ENCODE measurements at regions not wholly inside any gene's neighbourhood (a gene's known extent, or its start where the extent isn't known, plus 50 kb on each side); places are given as distances from the start of the nearest gene placed in this dataset.

- no peak overlapping the region for H3K9ac ChIP-seq (ENCODE audit: low read length)
- H3K4me2 ChIP-seq (ENCODE audit: low read length) = no peak overlapping the region
- ChIA-PET POLR2A (no interaction called here), CTCF (no interaction called here), RAD21 (ENCODE audit: low non-redundant PET in 1 of 2, low total read pairs in 2 of 2, uncharacterized antibody in 2 of 2, unreplicated experiment in 2 of 2) (no interaction called here)
- no peak overlapping the region for H2AFZ ChIP-seq (ENCODE audit: low read depth, low read length, poor library complexity, severe bottlenecking)
- no peaks in the 10 kb centered on the region for H3K9me3 ChIP-seq (ENCODE audit: control insufficient read depth in 1 of 2, insufficient read depth in 1 of 2, low read depth in 1 of 2, low read length in 2 of 2)
- DNase-seq (ENCODE audit: low read depth, low spot score) (no peak), ATAC-seq (no peak)
- no peak overlapping the region for H3K27ac ChIP-seq (ENCODE audit: low read depth, low read length)
- intact Hi-C loops (cut with micrococcal nuclease) = no loop called here
- H3K79me2 ChIP-seq (ENCODE audit: insufficient read depth, low read length) = no peaks in the 10 kb centered on the region
- H3K27me3 ChIP-seq (ENCODE audit: insufficient read depth, low read length) = no peaks in the 10 kb centered on the region
- no peak overlapping the region for H3K4me3 ChIP-seq (replicated peaks in 1 of 2; ENCODE audit: low read depth in 1 of 2, low read length in 2 of 2)
- H3K9me2 ChIP-seq (ENCODE audit: insufficient read depth) = no peaks in the 10 kb centered on the region; the same call in 1 of the 2 replicates
- H4K20me1 ChIP-seq (ENCODE audit: insufficient read depth) = no peaks in the 10 kb centered on the region
- TF ChIP-seq EZH2 (IDR thresholded peaks at IDR 0.05) (no peak), JUND (IDR thresholded peaks at IDR 0.05) (no peak)
- no TSS peak for BruUV-seq (replicated peaks)
- peaks cover 0 to 8% of the 10 kb centered on the region in 2 experiments; a peak in 1 of 4 replicates for H3K4me1 ChIP-seq (ENCODE audit: control insufficient read depth in 1 of 2, insufficient read depth in 2 of 2, low read length in 2 of 2)
- H3K36me3 ChIP-seq (ENCODE audit: control insufficient read depth in 1 of 2, insufficient read depth in 2 of 2, low read length in 2 of 2) = no peaks in the 10 kb centered on the region
These were observed 414.6 kb upstream of the HS3ST1 start for GRCh38 chr4:11843340-11843739.

- intact Hi-C loops (cut with micrococcal nuclease) = no loop called here
- ATAC-seq (no peak), DNase-seq (ENCODE audit: low read depth, low spot score) (no peak)
- no TSS peak for BruUV-seq (replicated peaks)
- H4K20me1 ChIP-seq (ENCODE audit: insufficient read depth) = no peaks in the 10 kb centered on the region
- no peak overlapping the region for H3K9ac ChIP-seq (ENCODE audit: low read length)
- ChIA-PET POLR2A (no interaction called here), RAD21 (ENCODE audit: low non-redundant PET in 1 of 2, low total read pairs in 2 of 2, uncharacterized antibody in 2 of 2, unreplicated experiment in 2 of 2) (no interaction called here), CTCF (no interaction called here)
- no peaks in the 10 kb centered on the region for H3K79me2 ChIP-seq (ENCODE audit: insufficient read depth, low read length)
- no peak overlapping the region for H3K4me3 ChIP-seq (replicated peaks in 1 of 2; ENCODE audit: low read depth in 1 of 2, low read length in 2 of 2)
- peaks cover 0 to 8% of the 10 kb centered on the region in 2 experiments; a peak in 1 of 4 replicates for H3K4me1 ChIP-seq (ENCODE audit: control insufficient read depth in 1 of 2, insufficient read depth in 2 of 2, low read length in 2 of 2)
- H3K9me3 ChIP-seq (ENCODE audit: control insufficient read depth in 1 of 2, insufficient read depth in 1 of 2, low read depth in 1 of 2, low read length in 2 of 2) = no peaks in the 10 kb centered on the region
- H3K27ac ChIP-seq (ENCODE audit: low read depth, low read length) = no peak overlapping the region
- no peaks in the 10 kb centered on the region for H3K36me3 ChIP-seq (ENCODE audit: control insufficient read depth in 1 of 2, insufficient read depth in 2 of 2, low read length in 2 of 2)
- no peak overlapping the region for H3K4me2 ChIP-seq (ENCODE audit: low read length)
- no peaks in the 10 kb centered on the region; the same call in 1 of the 2 replicates for H3K9me2 ChIP-seq (ENCODE audit: insufficient read depth)
- H3K27me3 ChIP-seq (ENCODE audit: insufficient read depth, low read length) = no peaks in the 10 kb centered on the region
- H2AFZ ChIP-seq (ENCODE audit: low read depth, low read length, poor library complexity, severe bottlenecking) = no peak overlapping the region
- TF ChIP-seq ELF1 (IDR thresholded peaks at IDR 0.05; ENCODE audit: borderline replicate concordance, low read depth) = no peak
- TF ChIP-seq SP1 (IDR thresholded peaks at IDR 0.05; ENCODE audit: low read depth) = no peak
- TF ChIP-seq ZFX (IDR thresholded peaks at IDR 0.05) = no peak
- TF ChIP-seq CBX3 (IDR thresholded peaks at IDR 0.05; ENCODE audit: low read depth) = no peak
- TF ChIP-seq TCF7L2 (IDR thresholded peaks at IDR 0.05; ENCODE audit: borderline replicate concordance, extremely low read depth, insufficient read depth, insufficient read length) = no peak
- TF ChIP-seq ZBTB33 (IDR thresholded peaks at IDR 0.05; ENCODE audit: extremely low read depth, insufficient replicate concordance, low read length) = no peak
- no peak for TF ChIP-seq CTCF (IDR thresholded peaks at IDR 0.05 in 2 of 3, conservative IDR thresholded peaks at IDR 0.05 in 1 of 3; ENCODE audit: borderline replicate concordance in 1 of 3, insufficient read depth in 1 of 3, low read depth in 2 of 3, low read length in 2 of 3)
- TF ChIP-seq EZH2 (IDR thresholded peaks at IDR 0.05) = no peak
- no peak for TF ChIP-seq ATF3 (IDR thresholded peaks at IDR 0.05)
- TF ChIP-seq EZH2phosphoT487 (IDR thresholded peaks at IDR 0.05; ENCODE audit: borderline replicate concordance) = no peak
- no peak for TF ChIP-seq YY1 (IDR thresholded peaks at IDR 0.05; ENCODE audit: extremely low read depth, insufficient replicate concordance, low read depth, low read length)
- TF ChIP-seq POLR2A (IDR thresholded peaks at IDR 0.05; ENCODE audit: borderline replicate concordance, extremely low read depth, insufficient read depth, insufficient read length) = no peak
- TF ChIP-seq SIN3A (IDR thresholded peaks at IDR 0.05; ENCODE audit: low read depth) = no peak
- no peak for TF ChIP-seq SRF (IDR thresholded peaks at IDR 0.05; ENCODE audit: low read depth)
- no peak for TF ChIP-seq RAD21 (IDR thresholded peaks at IDR 0.05; ENCODE audit: low read depth)
- no peak for TF ChIP-seq POLR2AphosphoS5 (IDR thresholded peaks at IDR 0.05; ENCODE audit: low read depth, low read length)
- no peak for TF ChIP-seq CEBPB (IDR thresholded peaks at IDR 0.05; ENCODE audit: low read depth)
- TF ChIP-seq FOSL1 (IDR thresholded peaks at IDR 0.05; ENCODE audit: low read depth) = no peak
These were observed 414.0 kb upstream of the HS3ST1 start for GRCh38 chr4:11842620-11843263.
